Smooth muscle cell (in vitro differentiated cells): ENCODE measurements at regions not wholly inside any gene's neighbourhood (a gene's known extent, or its start where the extent isn't known, plus 50 kb on each side); places are given as distances from the start of the nearest gene placed in this dataset.

Experiments
- DNase-seq: peaks from one replicate; lab custom pipeline; 2025; ENCODE audit not compliant: unreplicated experiment; lab: John Stamatoyannopoulos, UW
- H2AFZ ChIP-seq: fragments of 200-600 bp; sonication (generic); 2 replicates; pipeline ENCODE4 v1.6.0; 2016; ENCODE audit warnings: antibody characterized with exemption, low read depth, mild to moderate bottlenecking
- H3F3A ChIP-seq: fragments of 200-600 bp; sonication (generic); 2 replicates; pipeline ENCODE4 v1.6.0; 2017; ENCODE audit warnings: antibody characterized with exemption, low read depth
- H3K27ac ChIP-seq: fragments of 200-600 bp; sonication (generic); 2 replicates; pipeline ENCODE4 v1.5.1; 2016; ENCODE audit warnings: low read depth, mild to moderate bottlenecking
- H3K27me3 ChIP-seq: fragments of 200-600 bp; sonication (generic); 2 replicates; pipeline ENCODE4 v1.6.1; 2016; ENCODE audit warnings: low read depth, mild to moderate bottlenecking
- H3K36me3 ChIP-seq: fragments of 200-600 bp; sonication (generic); 2 replicates; pipeline ENCODE4 v1.5.1; 2016; ENCODE audit warnings: low read depth
- H3K4me1 ChIP-seq: fragments of 200-600 bp; sonication (generic); 2 replicates; pipeline ENCODE4 v1.5.1; 2016; ENCODE audit warnings: low read depth
- H3K4me2 ChIP-seq: fragments of 200-600 bp; sonication (generic); 2 replicates; pipeline ENCODE4 v1.6.0; 2016; ENCODE audit warnings: mild to moderate bottlenecking
- H3K4me3 ChIP-seq: fragments of 200-600 bp; sonication (generic); 2 replicates; pipeline ENCODE4 v1.5.1; 2016; ENCODE audit warnings: mild to moderate bottlenecking
- H3K79me2 ChIP-seq: fragments of 200-600 bp; sonication (generic); 2 replicates; pipeline ENCODE4 v1.6.0; 2016; ENCODE audit warnings: low read depth, mild to moderate bottlenecking
- H3K9ac ChIP-seq: fragments of 200-600 bp; sonication (generic); 2 replicates; pipeline ENCODE4 v1.6.0; 2016; ENCODE audit warnings: low read depth
- H3K9me3 ChIP-seq: fragments of 200-600 bp; sonication (generic); replicated peaks from 2 replicates; pipeline ENCODE4 v1.5.1; 2016; ENCODE audit warnings: low read depth
- H4K20me1 ChIP-seq: fragments of 200-600 bp; sonication (generic); 2 replicates; pipeline ENCODE4 v1.6.0; 2016; ENCODE audit warnings: low read depth
- WGBS: methylation state at CpG from one replicate; pipeline ENCODE4 v1.1.7; 2016; ENCODE audit warnings: low lambda C conversion rate; 5-methylcytosine and 5-hydroxymethylcytosine counted together
- TF ChIP-seq, protein P1 (sequence below): fragments of 200-600 bp; sonication (generic); IDR thresholded peaks from 2 replicates; pipeline ENCODE4 v1.5.1; 2017; ENCODE audit warnings: borderline replicate concordance, mild to moderate bottlenecking, antibody characterized with exemption; ENCODE audit not compliant: insufficient read depth, poor library complexity, severe bottlenecking

GRCh38 chr1:166271151-166271538 lies 104.3 kb upstream of the FAM78B start:
- Histone ChIP-seq H3K4me2 (no peak overlapping the region), H3K36me3 (no peaks in the 10 kb centered on the region), H3K79me2 (no peaks in the 10 kb centered on the region), H4K20me1 (no peaks in the 10 kb centered on the region), H3F3A (no peaks in the 10 kb centered on the region), H3K9ac (no peak overlapping the region), H3K9me3 (no peaks in the 10 kb centered on the region), H3K4me3 (no peak overlapping the region), H3K27ac (no peak overlapping the region), H3K4me1 (no peaks in the 10 kb centered on the region), H3K27me3 (no peaks in the 10 kb centered on the region), H2AFZ (no peak overlapping the region)
- no peak for DNase-seq
- 67% methylated on average over 1 of the region's 1 CpG for WGBS
- TF ChIP-seq, protein P1, sequence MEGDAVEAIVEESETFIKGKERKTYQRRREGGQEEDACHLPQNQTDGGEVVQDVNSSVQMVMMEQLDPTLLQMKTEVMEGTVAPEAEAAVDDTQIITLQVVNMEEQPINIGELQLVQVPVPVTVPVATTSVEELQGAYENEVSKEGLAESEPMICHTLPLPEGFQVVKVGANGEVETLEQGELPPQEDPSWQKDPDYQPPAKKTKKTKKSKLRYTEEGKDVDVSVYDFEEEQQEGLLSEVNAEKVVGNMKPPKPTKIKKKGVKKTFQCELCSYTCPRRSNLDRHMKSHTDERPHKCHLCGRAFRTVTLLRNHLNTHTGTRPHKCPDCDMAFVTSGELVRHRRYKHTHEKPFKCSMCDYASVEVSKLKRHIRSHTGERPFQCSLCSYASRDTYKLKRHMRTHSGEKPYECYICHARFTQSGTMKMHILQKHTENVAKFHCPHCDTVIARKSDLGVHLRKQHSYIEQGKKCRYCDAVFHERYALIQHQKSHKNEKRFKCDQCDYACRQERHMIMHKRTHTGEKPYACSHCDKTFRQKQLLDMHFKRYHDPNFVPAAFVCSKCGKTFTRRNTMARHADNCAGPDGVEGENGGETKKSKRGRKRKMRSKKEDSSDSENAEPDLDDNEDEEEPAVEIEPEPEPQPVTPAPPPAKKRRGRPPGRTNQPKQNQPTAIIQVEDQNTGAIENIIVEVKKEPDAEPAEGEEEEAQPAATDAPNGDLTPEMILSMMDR = no peak

GRCh38 chr1:166272155-166272554 lies 105.4 kb upstream of the FAM78B start:
- Histone ChIP-seq H3K4me1 (no peaks in the 10 kb centered on the region), H3K9me3 (no peaks in the 10 kb centered on the region), H3K36me3 (no peaks in the 10 kb centered on the region), H3K79me2 (no peaks in the 10 kb centered on the region), H2AFZ (no peak overlapping the region), H3K27me3 (no peaks in the 10 kb centered on the region), H3F3A (no peaks in the 10 kb centered on the region), H4K20me1 (no peaks in the 10 kb centered on the region), H3K4me3 (no peak overlapping the region), H3K27ac (no peak overlapping the region), H3K4me2 (no peak overlapping the region), H3K9ac (no peak overlapping the region)
- TF ChIP-seq, protein P1 = no peak
- DNase-seq = no peak
- 78% methylated on average over 1 of the region's 1 CpG for WGBS

- Histone ChIP-seq H3K27me3 (no peaks in the 10 kb centered on the region), H3K36me3 (no peaks in the 10 kb centered on the region), H3F3A (no peaks in the 10 kb centered on the region), H3K4me3 (no peak overlapping the region), H4K20me1 (no peaks in the 10 kb centered on the region), H3K27ac (no peak overlapping the region), H3K9me3 (no peaks in the 10 kb centered on the region), H3K4me2 (no peak overlapping the region), H2AFZ (no peak overlapping the region), H3K79me2 (no peaks in the 10 kb centered on the region), H3K9ac (no peak overlapping the region), H3K4me1 (no peaks in the 10 kb centered on the region)
- TF ChIP-seq, protein P1 = no peak
- no peak for DNase-seq
Observed at GRCh38 chr1:166272851-166273250, 106.0 kb upstream of the FAM78B start.

DNA sequence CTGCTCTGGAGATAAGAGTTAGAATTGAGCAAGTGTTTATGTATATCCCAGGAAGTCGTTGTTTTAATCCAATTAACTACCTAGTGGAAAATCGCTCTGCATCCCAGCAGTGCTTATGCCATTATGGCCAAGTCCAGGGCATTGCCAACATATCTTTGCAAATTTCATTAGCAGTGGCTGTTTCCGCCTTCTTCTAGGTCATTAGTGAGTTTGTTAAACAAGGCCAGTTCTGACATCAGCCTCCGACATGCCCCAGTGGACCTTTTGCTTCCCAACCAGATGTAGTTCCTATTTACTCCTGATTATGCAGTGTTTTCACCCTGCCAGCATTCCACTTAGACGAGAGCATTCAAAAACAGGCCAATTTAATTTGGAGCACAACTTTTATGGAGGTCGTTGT lies 106.8 kb upstream of the FAM78B start:
- Histone ChIP-seq H2AFZ (no peak overlapping the region), H3K4me3 (no peak overlapping the region), H3K9me3 (no peaks in the 10 kb centered on the region), H3K4me2 (no peak overlapping the region), H3K9ac (no peak overlapping the region), H3K36me3 (no peaks in the 10 kb centered on the region), H3K27me3 (no peaks in the 10 kb centered on the region), H4K20me1 (no peaks in the 10 kb centered on the region), H3K27ac (no peak overlapping the region), H3F3A (no peaks in the 10 kb centered on the region), H3K4me1 (no peaks in the 10 kb centered on the region), H3K79me2 (no peaks in the 10 kb centered on the region)
- TF ChIP-seq, protein P1 = no peak
- WGBS = 71% methylated on average over 6 of the region's 6 CpGs
- DNase-seq = no peak
